ENCODE measurements at regions not wholly inside any gene's neighbourhood (a gene's known extent, or its start where the extent isn't known, plus 50 kb on each side); places are given as distances from the start of the nearest gene placed in this dataset.
A peak's percentile ranks its signal among the peaks of the same experiment; 100 is the strongest.
"Not testable (repeated sequence)": the region's sequence is repeated elsewhere in the genome, so short reads cannot be mapped to it uniquely, and the experiment has no call there.

DNA sequence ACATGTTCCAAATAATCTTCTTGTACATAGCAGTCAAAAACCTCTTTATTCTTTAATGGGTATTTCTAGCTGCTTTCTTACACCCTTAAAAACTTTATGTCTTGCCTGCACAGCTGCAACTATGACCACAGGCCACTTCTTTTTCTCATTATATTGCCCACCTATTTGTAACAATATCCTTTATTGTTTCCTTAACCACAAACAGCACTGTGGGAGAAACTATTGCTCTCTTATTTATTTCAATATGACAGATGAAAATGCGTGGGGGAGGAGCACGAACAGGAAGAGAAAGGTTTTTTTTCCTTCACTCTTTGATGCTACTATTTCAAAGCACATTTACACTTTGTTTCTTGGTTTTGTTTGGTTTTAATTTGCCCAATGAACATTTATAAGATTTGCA is 253.5 kb downstream of the GJA1 start:
- DNase-seq (ENCODE audit: low spot score) = no peak

DNA sequence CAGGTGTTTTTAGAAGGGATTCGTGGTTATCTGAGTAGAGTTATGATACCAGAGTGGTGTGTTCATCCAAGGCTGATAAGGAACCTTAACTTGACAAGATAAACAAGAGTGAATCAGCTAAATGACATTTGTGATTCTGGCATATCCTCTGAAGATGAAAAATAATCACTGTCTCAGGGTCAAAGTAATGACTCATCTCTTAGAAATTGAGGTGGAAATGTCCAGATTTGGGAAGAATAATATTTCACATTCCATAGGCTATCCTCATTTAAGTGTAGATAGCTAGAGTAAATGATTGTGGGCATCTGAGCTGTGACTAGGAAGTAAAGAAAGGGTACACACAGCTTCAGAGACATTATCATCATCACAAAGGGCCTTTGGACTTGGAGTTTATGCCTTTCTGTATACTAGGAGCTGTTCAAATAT is 255.7 kb downstream of the GJA1 start:
- DNase-seq (ENCODE audit: low spot score) = no peak

DNA sequence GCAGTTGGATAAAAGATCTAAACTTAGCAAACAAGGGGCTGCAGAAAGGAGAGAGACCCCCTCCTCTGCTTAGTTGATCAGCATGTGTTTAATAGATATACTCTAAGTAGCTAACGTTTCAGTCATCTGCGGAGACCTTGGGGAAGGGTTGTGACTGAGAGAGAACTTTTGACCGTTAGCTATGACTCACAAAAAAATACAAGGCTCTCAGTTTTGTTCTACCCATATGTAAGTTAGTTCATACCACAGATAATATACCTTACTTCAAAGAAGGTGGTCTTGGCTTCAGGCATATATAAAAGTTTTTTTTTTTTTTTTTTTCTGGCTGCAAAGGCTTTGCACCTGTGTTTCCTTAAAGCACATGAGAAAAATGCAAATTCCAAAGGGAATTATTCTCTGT is 258.9 kb downstream of the GJA1 start:
- DNase-seq (ENCODE audit: low spot score) = no peak

DNA sequence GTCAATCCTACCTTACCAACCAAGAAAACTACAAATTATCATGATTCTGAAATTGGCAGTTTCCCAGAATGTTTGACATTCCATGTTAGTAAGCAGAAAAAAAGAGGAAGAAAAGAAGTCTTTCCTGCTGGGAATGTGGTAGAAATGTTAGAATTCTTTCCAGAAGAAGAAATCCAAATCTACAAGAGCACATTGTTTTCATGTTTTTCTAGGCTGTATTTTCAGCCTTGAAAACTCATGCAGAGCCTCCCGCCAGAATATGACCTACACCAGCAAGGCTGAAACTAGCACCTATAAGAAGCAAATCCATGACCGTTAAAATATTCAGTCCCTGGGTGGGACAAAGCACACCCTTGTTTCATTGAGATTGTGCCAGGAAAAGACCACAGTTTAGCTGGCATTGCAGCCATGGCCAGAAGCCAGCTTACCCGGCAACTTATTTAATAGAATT is 259.4 kb downstream of the GJA1 start:
- no peak for DNase-seq (ENCODE audit: low spot score)

DNA sequence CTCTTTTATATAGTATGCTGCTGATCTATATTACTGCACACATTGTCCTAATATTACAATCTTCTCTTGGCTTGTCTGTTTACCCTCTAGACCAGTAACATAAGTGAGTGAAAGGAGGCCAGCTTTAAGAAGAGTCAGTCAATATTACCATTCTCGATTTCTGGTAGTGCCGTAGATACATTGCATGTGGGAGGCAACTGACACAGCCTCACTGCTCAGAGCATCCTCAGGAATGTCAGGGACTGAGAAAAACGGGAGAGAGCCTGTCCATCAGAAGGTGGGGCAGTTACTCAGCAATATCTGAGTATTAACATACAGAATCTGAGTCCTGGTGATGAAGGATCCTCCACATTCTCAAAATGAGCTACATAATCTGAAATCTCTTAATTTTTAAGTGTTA is 259.9 kb downstream of the GJA1 start:
- DNase-seq (ENCODE audit: low spot score) = no peak

DNA sequence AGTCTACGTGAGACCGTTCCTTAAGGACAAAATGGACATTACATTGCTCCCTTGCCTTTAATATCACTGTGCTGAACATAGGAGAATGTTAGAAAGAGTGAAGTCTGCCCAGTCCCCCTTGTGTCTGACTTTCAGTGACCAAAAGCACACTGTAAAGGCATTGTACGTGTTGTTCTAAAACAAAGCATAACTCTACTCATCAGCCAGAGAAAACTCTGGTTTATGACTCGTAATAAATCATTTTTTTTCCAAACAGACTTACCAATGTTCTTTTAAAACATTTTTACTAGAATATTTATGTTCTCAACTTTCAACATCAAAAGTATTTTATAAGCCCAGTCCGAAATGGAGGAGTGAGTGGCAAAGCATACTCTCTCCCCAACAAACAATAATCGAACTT is 262.5 kb downstream of the GJA1 start:
- no peak for DNase-seq (ENCODE audit: low spot score)

DNA sequence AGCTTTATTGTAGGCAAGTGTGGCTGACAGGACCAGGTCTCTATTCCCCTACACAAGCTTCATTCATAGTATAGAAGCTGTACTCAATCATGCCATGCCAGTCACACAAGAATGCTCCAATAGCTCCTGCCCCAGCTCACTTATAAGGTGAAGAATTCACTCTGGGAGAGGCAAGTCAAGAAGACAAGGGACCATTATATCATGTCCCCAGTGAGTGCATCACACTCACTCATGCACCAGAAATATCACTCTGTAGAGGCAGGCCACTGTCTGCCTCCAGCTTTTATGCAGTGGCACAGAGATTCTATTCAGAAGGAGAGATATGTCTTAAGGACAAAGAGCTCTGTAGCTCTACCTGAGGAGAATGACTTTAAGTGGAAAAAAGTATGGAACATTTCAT is 263.2 kb downstream of the GJA1 start:
- no peak for DNase-seq (ENCODE audit: low spot score)

- not testable (repeated sequence) for DNase-seq (ENCODE audit: low spot score)
Measured at GRCh38 chr6:121703129-121703528, 267.7 kb downstream of the GJA1 start.

- DNase-seq (ENCODE audit: low spot score) = no peak
Measured at GRCh38 chr6:121711472-121711871, 276.0 kb downstream of the GJA1 start.

- no peak for DNase-seq (ENCODE audit: low spot score)
Measured at GRCh38 chr6:121717686-121718085, 282.2 kb downstream of the GJA1 start.

DNA sequence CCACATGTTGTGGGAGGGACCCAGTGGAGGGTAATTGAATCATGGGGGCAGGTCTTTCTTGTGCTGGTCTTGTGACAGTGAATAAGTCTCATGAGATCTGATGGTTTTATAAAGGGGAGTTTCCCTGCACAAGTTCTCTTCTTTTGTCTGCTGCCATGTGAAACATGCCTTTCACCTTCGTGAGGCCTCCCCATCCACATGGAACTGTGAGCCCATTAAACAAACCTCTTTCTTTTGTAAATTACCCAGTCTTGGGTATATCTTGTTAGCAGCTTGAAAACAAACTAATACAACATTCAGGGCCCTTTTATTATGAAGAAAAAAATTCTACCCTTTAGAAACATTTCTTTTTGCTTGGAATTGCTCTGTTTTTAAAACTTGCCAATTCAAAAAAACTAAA is 285.4 kb downstream of the GJA1 start:
- not testable (repeated sequence) for DNase-seq (ENCODE audit: low spot score)

DNA sequence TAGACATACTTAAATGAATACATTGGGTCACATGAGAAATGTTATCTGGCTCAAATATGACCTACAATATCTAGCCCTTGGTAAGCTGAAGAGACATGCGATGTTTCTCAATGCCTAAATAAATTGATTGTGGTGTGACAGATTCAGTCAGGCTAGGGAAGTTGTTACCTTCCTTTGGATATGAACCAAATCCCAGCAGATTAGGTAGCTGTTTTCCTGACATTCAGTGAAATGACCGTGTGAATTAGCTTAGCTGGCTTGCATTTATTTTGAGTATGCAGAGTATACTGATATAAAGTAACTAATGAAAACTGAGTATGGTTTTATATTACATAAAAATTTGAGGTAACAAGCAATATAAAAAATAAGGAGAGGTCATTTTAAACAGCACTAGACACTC is 288.2 kb downstream of the GJA1 start:
- DNase-seq (ENCODE audit: low spot score) = no peak

DNA sequence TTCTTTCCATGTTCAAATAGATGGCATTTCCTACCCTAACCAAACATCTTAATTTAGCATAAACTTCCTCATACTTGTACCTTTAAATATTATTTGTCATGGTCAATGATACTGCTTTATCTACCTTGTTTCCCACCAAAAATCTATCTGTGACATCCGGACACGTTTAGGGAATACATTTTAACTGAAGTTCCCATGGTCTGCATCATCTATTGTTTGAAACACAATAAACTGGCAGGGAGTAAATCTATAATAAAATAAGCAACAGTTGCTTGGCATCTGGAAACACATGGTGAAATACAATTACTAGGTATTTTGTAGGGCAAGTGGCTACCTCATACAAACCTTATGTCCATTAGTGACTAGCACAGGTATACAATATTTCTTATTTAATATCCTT is 289.1 kb downstream of the GJA1 start:
- no peak for DNase-seq (ENCODE audit: low spot score)

DNA sequence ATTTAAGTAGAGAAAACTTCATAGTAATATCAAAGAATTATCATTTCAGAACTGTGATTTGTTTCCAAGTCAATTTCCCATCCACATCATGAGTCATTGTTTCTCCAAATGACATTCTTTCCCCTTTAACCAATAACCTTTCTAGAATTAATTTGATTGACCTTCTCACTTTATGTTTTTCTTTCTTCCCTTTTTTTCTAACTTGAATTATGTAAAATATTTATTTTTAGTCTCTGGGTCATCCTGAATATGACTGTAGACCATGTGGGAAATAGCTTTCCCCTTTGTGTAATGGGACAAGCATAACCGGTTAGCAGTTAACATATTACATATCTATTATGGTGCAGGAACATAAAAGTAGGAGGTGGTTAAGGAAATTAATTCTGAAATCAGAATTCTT is 291.1 kb downstream of the GJA1 start:
- DNase-seq (ENCODE audit: low spot score) = no peak

- DNase-seq (ENCODE audit: low spot score) = no peak
Measured at GRCh38 chr6:121730616-121731015, 295.2 kb downstream of the GJA1 start.

- DNase-seq (ENCODE audit: low spot score) = no peak
Measured at GRCh38 chr6:121731381-121731780, 295.9 kb downstream of the GJA1 start.

DNA sequence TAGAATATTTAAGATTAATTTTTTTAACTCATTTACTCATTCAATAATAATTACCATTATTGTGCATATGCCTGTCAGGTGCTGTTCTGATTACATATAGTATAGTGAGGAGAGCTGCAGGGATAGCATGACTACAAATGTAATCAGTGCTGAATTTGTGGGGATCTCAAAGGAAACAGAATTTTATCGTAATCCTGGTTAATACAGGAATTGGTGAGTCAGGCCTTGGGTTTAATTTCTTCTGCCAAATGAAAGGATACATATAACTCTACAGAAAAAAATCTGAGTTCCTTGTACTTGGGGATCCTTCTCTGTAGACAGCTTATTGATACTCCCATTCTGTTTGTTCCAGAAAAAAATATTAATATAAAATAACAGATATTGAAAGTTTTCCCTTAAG is 297.2 kb downstream of the GJA1 start:
- no peak for DNase-seq (ENCODE audit: low spot score)

DNA sequence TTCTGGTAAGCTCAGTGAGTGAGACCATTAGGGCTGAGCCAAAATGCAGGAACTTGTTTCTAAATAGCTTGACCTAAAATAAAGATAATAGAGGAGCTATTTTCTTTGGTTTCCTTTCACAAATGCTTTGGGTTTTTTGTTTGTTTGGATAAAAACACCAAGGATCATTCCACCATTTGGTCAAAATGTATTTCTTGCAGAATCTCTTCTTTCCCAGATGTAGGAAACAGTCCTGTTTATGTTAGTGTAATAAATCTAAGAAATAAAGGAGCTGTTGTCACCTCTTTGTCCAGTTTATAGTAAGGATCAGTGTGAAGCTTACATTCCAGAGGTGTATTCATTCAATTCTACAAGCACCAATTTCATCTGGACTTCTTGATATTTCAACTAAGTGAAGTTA is 297.8 kb downstream of the GJA1 start:
- peak; percentile 1 for DNase-seq (ENCODE audit: low spot score)

GRCh38 chr6:121740188-121740587 is 304.7 kb downstream of the GJA1 start:
- not testable (repeated sequence) for DNase-seq (ENCODE audit: low spot score)

- DNase-seq (ENCODE audit: low spot score) = no peak
Measured at GRCh38 chr6:121743691-121744090, 308.2 kb downstream of the GJA1 start.

DNA sequence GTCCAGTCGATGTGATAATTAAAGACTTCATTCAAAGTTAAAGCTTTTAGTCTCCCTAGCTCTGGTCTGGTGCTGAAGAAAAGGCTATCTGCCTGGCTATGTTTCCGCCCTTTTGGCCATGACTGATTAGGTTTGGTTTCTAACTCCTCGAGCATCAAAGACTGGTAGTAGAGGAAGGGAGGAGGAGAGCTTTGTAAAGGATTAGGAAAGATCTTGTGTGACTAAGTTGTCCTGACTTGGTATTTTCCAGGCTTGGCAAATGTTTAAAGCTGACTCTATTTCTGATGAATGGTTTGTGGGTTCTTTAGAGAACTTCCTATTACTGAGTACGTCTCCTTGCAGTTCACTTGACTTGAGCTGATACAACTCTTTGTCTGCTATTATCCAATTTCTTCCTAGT is 312.9 kb downstream of the GJA1 start:
- no peak for DNase-seq (ENCODE audit: low spot score)

- DNase-seq (ENCODE audit: low spot score) = no peak
Measured at GRCh38 chr6:121748850-121749249, 313.4 kb downstream of the GJA1 start.

- DNase-seq (ENCODE audit: low spot score) = no peak
Measured at GRCh38 chr6:121755485-121755884, 320.0 kb downstream of the GJA1 start.

DNA sequence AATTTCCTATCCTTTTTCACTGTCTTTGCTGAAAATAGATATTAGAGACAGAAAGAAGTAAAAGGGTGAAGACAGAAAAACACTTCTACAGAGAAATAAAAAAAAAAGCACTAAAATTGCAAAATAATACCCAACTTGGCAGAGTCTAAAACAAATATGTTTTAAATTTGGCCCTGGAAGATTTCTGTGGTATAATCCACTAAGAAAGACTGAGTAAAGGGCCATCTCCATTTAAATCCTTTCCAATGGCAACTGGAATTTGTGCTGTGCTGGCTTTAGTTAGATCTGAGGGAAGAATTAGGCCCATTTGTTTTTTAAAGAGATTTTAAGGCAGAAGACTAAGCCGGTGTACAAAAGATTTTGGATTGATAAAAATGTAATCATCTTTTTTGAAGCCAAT is 321.2 kb downstream of the GJA1 start:
- no peak for DNase-seq (ENCODE audit: low spot score)

DNA sequence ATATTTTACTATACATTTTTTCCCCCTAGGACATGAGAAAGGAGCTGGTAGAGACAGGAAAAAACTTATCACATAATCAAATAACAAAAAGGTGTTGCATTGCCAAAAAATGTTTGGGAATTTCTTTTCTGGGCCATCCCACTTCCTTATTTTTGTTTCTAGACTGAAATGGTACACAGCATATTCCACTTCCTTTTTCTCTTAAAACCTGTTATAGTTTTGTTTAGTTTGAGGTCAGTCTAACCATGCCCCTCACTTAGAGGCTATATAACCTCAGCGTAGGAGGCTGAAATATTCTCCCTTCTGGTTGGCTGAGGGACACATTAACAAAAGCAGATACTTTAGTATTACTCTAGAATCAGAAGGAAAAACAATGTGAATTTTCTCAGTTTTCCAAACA is 323.9 kb downstream of the GJA1 start:
- no peak for DNase-seq (ENCODE audit: low spot score)

All from pons (tissue), 1 donor.